Nucleus accumbens (tissue), 56 donors: ENCODE measurements at regions not wholly inside any gene's neighbourhood (a gene's known extent, or its start where the extent isn't known, plus 50 kb on each side); places are given as distances from the start of the nearest gene placed in this dataset.

Experiments used
- DNase-seq, 56 donors: peaks; one replicate each; lab custom pipeline; 2025; lab: John Stamatoyannopoulos, UW

- no peak for DNase-seq
These were observed 300.0 kb downstream of the RRAGC start for GRCh38 chr1:38559446-38560165.

- DNase-seq: no peak
These were observed 300.8 kb downstream of the RRAGC start for GRCh38 chr1:38558500-38559445.

- DNase-seq: no peak
These were observed 301.5 kb downstream of the RRAGC start for GRCh38 chr1:38558055-38558454.

GRCh38 chr1:38555594-38555993 lies 304.0 kb downstream of the RRAGC start:
- DNase-seq: no peak

- DNase-seq: no peak
These were observed 304.4 kb downstream of the RRAGC start for GRCh38 chr1:38555130-38555529.

GRCh38 chr1:38551318-38552307 lies 308.0 kb downstream of the RRAGC start:
- peak in 5 of 56 donors; percentile 28 to 44 (median 41) for DNase-seq

- DNase-seq: peak in 9 of 56 donors; percentile 9 to 40 (median 24)
These were observed 310.4 kb downstream of the RRAGC start for GRCh38 chr1:38549191-38549590.

- no peak for DNase-seq
These were observed 312.3 kb downstream of the RRAGC start for GRCh38 chr1:38547321-38547720.

- peak in 19 of 56 donors; percentile 3 to 44 (median 17) for DNase-seq
These were observed 312.9 kb downstream of the RRAGC start for GRCh38 chr1:38546636-38547035.

GRCh38 chr1:38541223-38541622 lies 318.3 kb downstream of the RRAGC start:
- no peak for DNase-seq

- DNase-seq: no peak
These were observed 319.6 kb downstream of the RRAGC start for GRCh38 chr1:38539931-38540330.

- DNase-seq: no peak
These were observed 320.7 kb downstream of the RRAGC start for GRCh38 chr1:38538834-38539233.

- no peak for DNase-seq
These were observed 323.5 kb downstream of the RRAGC start for GRCh38 chr1:38536089-38536488.

- no peak for DNase-seq
These were observed 325.1 kb downstream of the RRAGC start for GRCh38 chr1:38534473-38534823.

GRCh38 chr1:38533772-38534472 lies 325.6 kb downstream of the RRAGC start:
- DNase-seq: no peak

- DNase-seq: no peak
These were observed 328.6 kb downstream of the RRAGC start for GRCh38 chr1:38530957-38531356.

- no peak for DNase-seq
These were observed 329.6 kb downstream of the RRAGC start for GRCh38 chr1:38529946-38530345.

GRCh38 chr1:38529391-38529790 lies 330.2 kb downstream of the RRAGC start:
- DNase-seq: no peak

GRCh38 chr1:38528623-38529022 lies 330.9 kb downstream of the RRAGC start:
- DNase-seq: no peak
